Stimulated activated CD4-positive, alpha-beta T cell treated with anti-CD3 and anti-CD28 coated beads, Interleukin-15, amount 100 ng/mL, for 48 hours (primary cell): ENCODE measurements at regions not wholly inside any gene's neighbourhood (a gene's known extent, or its start where the extent isn't known, plus 50 kb on each side); places are given as distances from the start of the nearest gene placed in this dataset.
"Not testable (repeated sequence)": the region's sequence is repeated elsewhere in the genome, so short reads cannot be mapped to it uniquely, and the experiment has no call there.

Experiments used
- DNase-seq, 2 donors: peaks; one replicate each; pipeline ENCODE4 v3.0.0-alpha.2; 2020; ENCODE audit warnings: low read depth in 2 of 2

DNA sequence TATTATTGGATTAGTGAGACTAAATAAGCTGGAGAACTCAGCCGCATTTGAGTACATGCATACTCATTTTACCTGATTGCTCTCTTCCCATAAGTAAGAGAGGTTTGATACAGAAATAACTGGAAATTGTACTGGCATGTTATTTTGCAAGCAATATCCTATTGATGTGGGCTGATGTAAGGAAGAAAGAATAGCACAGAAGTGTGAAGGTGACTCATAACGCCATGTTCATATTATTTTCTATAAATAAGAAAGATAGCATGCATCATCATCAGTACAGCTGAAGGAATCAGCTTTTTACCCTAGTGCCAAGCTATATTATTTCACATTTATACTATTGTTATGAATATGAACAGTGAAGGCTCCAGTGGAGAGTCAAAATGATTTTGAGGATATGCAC lies 138.3 kb upstream of the FAM47A start:
- no peak for DNase-seq

DNA sequence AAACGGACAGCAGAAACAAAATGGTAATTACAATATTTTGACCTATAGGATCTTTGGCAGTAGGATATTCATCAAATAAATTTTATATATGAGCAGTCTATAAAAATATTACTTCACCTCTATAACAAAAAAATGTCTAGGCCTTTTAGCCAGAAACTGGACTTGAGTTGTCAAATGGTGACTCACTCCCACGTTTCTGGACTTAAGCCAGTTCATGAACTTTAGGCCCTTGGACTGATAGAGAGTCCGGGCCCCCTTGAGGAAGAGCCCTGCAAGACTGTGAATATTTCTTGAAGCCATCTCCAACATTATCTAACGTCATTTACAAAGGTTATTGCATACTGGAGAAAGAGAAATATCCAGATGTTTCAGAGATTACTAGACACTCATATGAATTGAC lies 106.8 kb upstream of the FAM47A start:
- DNase-seq = no peak

DNA sequence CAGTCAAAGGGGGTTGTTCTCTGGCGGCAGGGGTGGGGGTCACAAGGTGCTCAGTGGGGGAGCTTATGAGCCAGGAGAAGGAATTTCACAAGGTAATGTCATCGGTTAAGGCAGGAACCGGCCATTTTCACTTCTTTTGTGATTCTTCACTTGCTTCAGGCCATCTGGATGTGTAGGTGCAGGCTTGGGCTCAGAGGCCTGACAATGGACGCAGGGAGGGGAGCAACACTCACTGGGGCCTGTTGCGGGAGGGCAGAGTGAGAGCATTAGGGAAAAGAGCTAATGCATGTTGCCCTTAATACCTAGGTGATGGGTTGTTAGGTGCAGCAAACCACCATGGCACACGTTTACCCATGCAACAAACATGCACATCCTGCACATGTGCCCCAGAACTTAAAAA lies 98.0 kb upstream of the FAM47A start:
- not testable (repeated sequence) for DNase-seq

DNA sequence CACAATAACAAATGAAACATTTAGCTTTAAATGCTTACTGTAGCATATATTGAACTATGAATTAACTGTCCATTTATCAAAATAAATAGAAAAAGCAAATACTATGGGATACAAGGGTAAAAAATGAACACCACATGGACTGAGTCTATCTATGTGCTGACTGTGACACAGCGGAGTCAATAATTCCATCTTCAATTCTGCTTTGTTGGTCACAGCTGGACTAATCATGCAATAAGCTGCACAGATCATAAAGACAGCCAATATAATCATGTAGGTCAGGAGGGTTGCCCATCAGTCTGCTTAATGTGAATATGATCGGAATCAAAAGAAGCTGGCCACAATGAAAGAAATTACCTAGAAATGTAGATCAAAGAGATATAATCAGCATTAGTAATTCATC lies 95.7 kb upstream of the FAM47A start:
- DNase-seq = no peak

DNA sequence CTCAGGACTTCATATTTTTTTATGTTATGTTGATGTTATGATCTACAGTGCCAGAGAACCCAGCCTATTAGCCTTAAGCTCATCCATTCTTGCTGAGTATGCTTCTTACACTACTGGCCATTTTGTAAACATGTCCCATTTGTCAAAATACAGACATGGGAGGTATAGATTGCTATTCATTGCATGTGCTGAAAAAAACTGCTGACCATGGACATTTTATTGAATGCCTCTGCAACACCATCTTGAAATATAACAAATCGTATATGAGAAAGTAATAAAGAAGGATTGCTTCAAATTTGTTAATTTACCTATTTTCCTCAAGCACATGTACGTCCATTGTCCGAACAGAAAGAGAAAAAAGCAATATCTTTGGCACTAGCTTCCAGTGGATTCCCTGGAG lies 91.5 kb upstream of the FAM47A start:
- DNase-seq = no peak

DNA sequence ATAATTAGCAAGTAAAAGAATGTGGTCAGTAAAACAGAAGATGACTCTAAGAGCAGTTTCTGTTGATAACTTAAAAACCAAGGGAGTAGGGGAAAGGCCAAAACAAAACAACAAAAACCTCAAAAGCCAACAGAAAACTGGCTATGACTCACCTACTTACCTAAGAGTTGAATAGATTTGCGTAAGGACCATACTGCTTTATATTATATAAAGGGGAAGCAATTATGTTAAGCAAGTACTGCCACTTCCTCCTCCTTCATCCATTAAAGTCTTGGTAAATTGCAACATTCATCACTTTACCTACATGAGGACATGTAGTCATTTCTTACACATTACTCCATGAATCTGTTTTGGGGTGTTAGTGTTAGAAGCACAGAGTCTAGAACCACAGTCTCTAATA lies 85.9 kb upstream of the FAM47A start:
- no peak for DNase-seq

DNA sequence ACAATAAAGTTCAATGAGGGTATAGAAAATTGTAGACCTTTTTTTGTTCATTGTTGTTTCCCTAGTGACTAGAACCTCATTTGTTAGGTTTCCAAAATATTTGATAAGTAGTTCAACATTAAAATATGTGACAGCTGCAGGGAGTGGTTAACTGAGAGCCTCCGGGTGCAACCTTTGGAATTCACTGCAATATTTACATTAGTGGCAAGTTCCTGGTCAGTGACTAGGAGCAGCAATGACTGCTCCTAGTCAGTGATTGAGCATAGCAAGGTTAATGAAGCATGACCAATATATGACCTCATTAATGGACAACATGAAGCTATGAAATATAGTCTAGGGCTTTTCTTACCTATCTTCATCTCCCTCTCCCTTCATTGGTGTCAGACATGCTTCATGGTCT lies 65.8 kb upstream of the FAM47A start:
- no peak for DNase-seq
